ENCODE measurements at regions not wholly inside any gene's neighbourhood (a gene's known extent, or its start where the extent isn't known, plus 50 kb on each side); places are given as distances from the start of the nearest gene placed in this dataset.

DNA sequence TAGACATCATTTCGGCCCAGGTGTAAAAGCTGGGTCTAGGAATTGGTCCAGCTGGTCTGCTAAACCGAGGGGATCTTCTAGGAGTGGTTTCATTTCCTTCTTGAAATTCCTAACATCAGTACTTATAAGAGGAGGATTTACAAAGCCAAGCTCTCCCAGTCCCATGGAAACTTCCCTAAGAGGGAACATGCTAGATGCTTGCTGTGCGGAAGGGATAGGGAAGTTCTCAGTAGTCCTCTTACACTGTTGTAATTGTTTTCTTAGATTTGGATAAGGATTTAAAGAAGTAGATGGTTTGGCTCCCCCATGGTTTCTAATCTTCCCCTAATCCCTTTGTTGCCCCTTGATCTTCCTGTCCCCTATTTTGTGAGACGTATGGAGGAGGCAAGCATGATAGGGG is 89.7 kb upstream of the XCR1 start:
- H3K27ac Mint-ChIP-seq (ENCODE audit: low read depth, unreplicated experiment), result no peak overlapping the region
- H3K4me3 Mint-ChIP-seq (ENCODE audit: unreplicated experiment), result no peak overlapping the region
- ChIA-PET POLR2A (no interaction called here), CTCF (interaction anchor here (0.6 kb wide), 1 partner anchor 23 kb away, joined by 3 read pairs; no protein-coding TSS in a partner anchor)
- no peaks in the 10 kb centered on the region for H3K27me3 Mint-ChIP-seq (ENCODE audit: insufficient read depth, unreplicated experiment)
- TF ChIP-seq, protein P1, sequence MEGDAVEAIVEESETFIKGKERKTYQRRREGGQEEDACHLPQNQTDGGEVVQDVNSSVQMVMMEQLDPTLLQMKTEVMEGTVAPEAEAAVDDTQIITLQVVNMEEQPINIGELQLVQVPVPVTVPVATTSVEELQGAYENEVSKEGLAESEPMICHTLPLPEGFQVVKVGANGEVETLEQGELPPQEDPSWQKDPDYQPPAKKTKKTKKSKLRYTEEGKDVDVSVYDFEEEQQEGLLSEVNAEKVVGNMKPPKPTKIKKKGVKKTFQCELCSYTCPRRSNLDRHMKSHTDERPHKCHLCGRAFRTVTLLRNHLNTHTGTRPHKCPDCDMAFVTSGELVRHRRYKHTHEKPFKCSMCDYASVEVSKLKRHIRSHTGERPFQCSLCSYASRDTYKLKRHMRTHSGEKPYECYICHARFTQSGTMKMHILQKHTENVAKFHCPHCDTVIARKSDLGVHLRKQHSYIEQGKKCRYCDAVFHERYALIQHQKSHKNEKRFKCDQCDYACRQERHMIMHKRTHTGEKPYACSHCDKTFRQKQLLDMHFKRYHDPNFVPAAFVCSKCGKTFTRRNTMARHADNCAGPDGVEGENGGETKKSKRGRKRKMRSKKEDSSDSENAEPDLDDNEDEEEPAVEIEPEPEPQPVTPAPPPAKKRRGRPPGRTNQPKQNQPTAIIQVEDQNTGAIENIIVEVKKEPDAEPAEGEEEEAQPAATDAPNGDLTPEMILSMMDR (IDR thresholded peaks at IDR 0.05; ENCODE audit: unreplicated experiment), result no peak
- peaks cover 31% of the 10 kb centered on the region for H3K4me1 Mint-ChIP-seq (ENCODE audit: insufficient read depth, unreplicated experiment)
- no peak for DNase-seq (ENCODE audit: unreplicated experiment)
- intact Hi-C loops (cut with micrococcal nuclease), result no loop called here
- no peaks in the 10 kb centered on the region for H3K36me3 Mint-ChIP-seq (ENCODE audit: insufficient read depth, unreplicated experiment)
- no peaks in the 10 kb centered on the region for H3K9me3 Mint-ChIP-seq (ENCODE audit: unreplicated experiment)
- BruUV-seq (replicated peaks), result no TSS peak

GRCh38 chr3:46114323-46114988 is 87.2 kb upstream of the XCR1 start:
- H3K36me3 Mint-ChIP-seq (ENCODE audit: insufficient read depth, unreplicated experiment), result no peaks in the 10 kb centered on the region
- H3K27ac Mint-ChIP-seq (ENCODE audit: low read depth, unreplicated experiment), result peak overlapping the region; percentile 80
- H3K4me3 Mint-ChIP-seq (ENCODE audit: unreplicated experiment), result no peak overlapping the region
- no peaks in the 10 kb centered on the region for H3K27me3 Mint-ChIP-seq (ENCODE audit: insufficient read depth, unreplicated experiment)
- H3K4me1 Mint-ChIP-seq (ENCODE audit: insufficient read depth, unreplicated experiment), result peaks cover 41% of the 10 kb centered on the region
- TF ChIP-seq, protein P1 (IDR thresholded peaks at IDR 0.05; ENCODE audit: unreplicated experiment), result no peak
- BruUV-seq (replicated peaks), result no TSS peak
- DNase-seq (ENCODE audit: unreplicated experiment), result peak; percentile 82
- POLR2A ChIA-PET, result interaction anchor here (0.9 to 1.5 kb wide), 2 partner anchors 11 to 256 kb away, joined by 3 read pairs; no protein-coding TSS in a partner anchor
- H3K9me3 Mint-ChIP-seq (ENCODE audit: unreplicated experiment), result no peaks in the 10 kb centered on the region
- CTCF ChIA-PET, result interaction anchor here (1.0 to 1.1 kb wide), 2 partner anchors 10 to 35 kb away, joined by 3 read pairs; no protein-coding TSS in a partner anchor
- intact Hi-C loops (cut with micrococcal nuclease), result no loop called here

GRCh38 chr3:46113608-46114007 is 86.3 kb upstream of the XCR1 start:
- no peak for DNase-seq (ENCODE audit: unreplicated experiment)
- ChIA-PET POLR2A (interaction anchor here (0.7 to 0.9 kb wide), 2 partner anchors 9 to 317 kb away, joined by 3 read pairs; no protein-coding TSS in a partner anchor), CTCF (no interaction called here)
- H3K4me1 Mint-ChIP-seq (ENCODE audit: insufficient read depth, unreplicated experiment), result peaks cover 50% of the 10 kb centered on the region
- no peaks in the 10 kb centered on the region for H3K36me3 Mint-ChIP-seq (ENCODE audit: insufficient read depth, unreplicated experiment)
- intact Hi-C loops (cut with micrococcal nuclease), result no loop called here
- TF ChIP-seq, protein P1 (IDR thresholded peaks at IDR 0.05; ENCODE audit: unreplicated experiment), result no peak
- H3K9me3 Mint-ChIP-seq (ENCODE audit: unreplicated experiment), result no peaks in the 10 kb centered on the region
- no TSS peak for BruUV-seq (replicated peaks)
- no peaks in the 10 kb centered on the region for H3K27me3 Mint-ChIP-seq (ENCODE audit: insufficient read depth, unreplicated experiment)
- no peak overlapping the region for H3K4me3 Mint-ChIP-seq (ENCODE audit: unreplicated experiment)
- peak overlapping the region; percentile 80 for H3K27ac Mint-ChIP-seq (ENCODE audit: low read depth, unreplicated experiment)

DNA sequence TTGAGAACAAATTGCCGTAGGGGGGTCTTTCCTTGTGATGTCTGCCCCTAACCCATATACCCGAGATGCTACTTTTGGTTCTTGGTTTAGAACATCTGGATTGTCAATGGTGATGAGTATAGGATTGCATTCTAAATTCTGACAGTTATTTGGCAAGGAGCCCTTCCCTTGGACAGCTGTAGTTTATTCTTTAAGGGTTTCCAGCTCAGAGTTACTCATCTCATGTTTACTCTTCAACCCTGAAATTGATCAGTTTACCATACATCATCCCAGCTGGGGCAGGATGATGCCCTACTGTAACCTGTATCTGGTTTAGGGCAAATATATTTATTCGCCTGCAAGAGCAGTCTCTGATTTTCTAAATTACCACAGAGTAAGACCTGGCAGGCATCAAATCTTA is 85.7 kb upstream of the XCR1 start:
- peak; percentile 62 for DNase-seq (ENCODE audit: unreplicated experiment)
- intact Hi-C loops (cut with micrococcal nuclease), result no loop called here
- no peaks in the 10 kb centered on the region for H3K36me3 Mint-ChIP-seq (ENCODE audit: insufficient read depth, unreplicated experiment)
- H3K4me1 Mint-ChIP-seq (ENCODE audit: insufficient read depth, unreplicated experiment), result peaks cover 55% of the 10 kb centered on the region
- ChIA-PET CTCF (no interaction called here), POLR2A (interaction anchor here (0.9 kb wide), 1 partner anchor 10 kb away, joined by 3 read pairs; no protein-coding TSS in a partner anchor)
- TF ChIP-seq, protein P1 (IDR thresholded peaks at IDR 0.05; ENCODE audit: unreplicated experiment), result no peak
- H3K4me3 Mint-ChIP-seq (ENCODE audit: unreplicated experiment), result no peak overlapping the region
- no TSS peak for BruUV-seq (replicated peaks)
- H3K27ac Mint-ChIP-seq (ENCODE audit: low read depth, unreplicated experiment), result no peak overlapping the region
- H3K27me3 Mint-ChIP-seq (ENCODE audit: insufficient read depth, unreplicated experiment), result no peaks in the 10 kb centered on the region
- no peaks in the 10 kb centered on the region for H3K9me3 Mint-ChIP-seq (ENCODE audit: unreplicated experiment)

Measured in MCF 10A (cell line).